Trophoblast cell (in vitro differentiated cells and primary cell): ENCODE measurements at regions not wholly inside any gene's neighbourhood (a gene's known extent, or its start where the extent isn't known, plus 50 kb on each side); places are given as distances from the start of the nearest gene placed in this dataset.

Experiments used
- DNase-seq, 2 donors: peaks; one replicate each; pipeline ENCODE4 v3.0.0-alpha.2; 2016
- H2AFZ ChIP-seq: 2 replicates; pipeline ENCODE4 v1.6.1; 2013; ENCODE audit warnings: low read length, moderate library complexity, mild to moderate bottlenecking; ENCODE audit not compliant: insufficient read depth, poor library complexity
- H2AK5ac ChIP-seq: 2 replicates; pipeline ENCODE4 v1.6.1; 2013; ENCODE audit warnings: mild to moderate bottlenecking, low read length
- H2BK120ac ChIP-seq: 2 replicates; pipeline ENCODE4 v1.6.1; 2013; ENCODE audit warnings: low read length, mild to moderate bottlenecking, moderate library complexity; ENCODE audit not compliant: insufficient read depth, poor library complexity
- H2BK12ac ChIP-seq: 2 replicates; pipeline ENCODE4 v1.6.1; 2013; ENCODE audit warnings: mild to moderate bottlenecking, low read length, moderate library complexity
- H2BK5ac ChIP-seq: 2 replicates; pipeline ENCODE4 v1.6.1; 2013; ENCODE audit warnings: low read length, low read depth, moderate library complexity, mild to moderate bottlenecking; ENCODE audit not compliant: poor library complexity
- H3K14ac ChIP-seq: 2 replicates; pipeline ENCODE4 v1.6.1; 2013; ENCODE audit warnings: mild to moderate bottlenecking, low read length
- H3K18ac ChIP-seq: 2 replicates; pipeline ENCODE4 v1.6.1; 2013; ENCODE audit warnings: mild to moderate bottlenecking, low read length
- H3K23ac ChIP-seq: 2 replicates; pipeline ENCODE4 v1.6.1; 2013; ENCODE audit warnings: low read length
- H3K27ac ChIP-seq: 2 replicates; pipeline ENCODE4 v1.5.1; 2013; ENCODE audit warnings: low read depth, mild to moderate bottlenecking, inconsistent platforms, low read length, moderate library complexity
- H3K27me3 ChIP-seq: 2 replicates; pipeline ENCODE4 v1.6.1; 2013; ENCODE audit warnings: inconsistent platforms, mild to moderate bottlenecking, low read length, moderate library complexity; ENCODE audit not compliant: insufficient read depth
- H3K36me3 ChIP-seq, 2 experiments: 1 replicate in 1 of 2; 2 replicates in 1 of 2; pipeline ENCODE4 v1.6.1; 2013; ENCODE audit warnings: low read length in 2 of 2, mild to moderate bottlenecking in 2 of 2, moderate library complexity in 1 of 2; ENCODE audit not compliant: insufficient read depth in 2 of 2, control insufficient read depth in 1 of 2
- H3K4ac ChIP-seq: 2 replicates; pipeline ENCODE4 v1.6.1; 2013; ENCODE audit warnings: low read depth, mild to moderate bottlenecking, low read length, moderate library complexity
- H3K4me1 ChIP-seq, 2 experiments: 1 replicate in 1 of 2; 2 replicates in 1 of 2; pipeline ENCODE4 v1.6.1; 2013; ENCODE audit warnings: low read length in 2 of 2, mild to moderate bottlenecking in 2 of 2, moderate library complexity in 1 of 2; ENCODE audit not compliant: insufficient read depth in 2 of 2, control insufficient read depth in 1 of 2
- H3K4me2 ChIP-seq: 2 replicates; pipeline ENCODE4 v1.6.1; 2013; ENCODE audit warnings: inconsistent platforms, mild to moderate bottlenecking, low read length, moderate library complexity
- H3K4me3 ChIP-seq: 2 replicates; pipeline ENCODE4 v1.5.1; 2013; ENCODE audit warnings: mild to moderate bottlenecking, low read depth, low read length, inconsistent platforms
- H3K79me1 ChIP-seq: one replicate; pipeline ENCODE4 v1.6.1; 2013; ENCODE audit warnings: low read length
- H3K79me2 ChIP-seq: 2 replicates; pipeline ENCODE4 v1.6.1; 2013; ENCODE audit warnings: low read length, mild to moderate bottlenecking; ENCODE audit not compliant: control insufficient read depth, insufficient read depth, poor library complexity
- H3K9ac ChIP-seq: 2 replicates; pipeline ENCODE4 v1.6.1; 2013; ENCODE audit warnings: mild to moderate bottlenecking, low read length
- H3K9me3 ChIP-seq: 2 replicates; pipeline ENCODE4 v1.6.1; 2013; ENCODE audit warnings: low read depth, mild to moderate bottlenecking, control low read depth, inconsistent platforms, low read length; ENCODE audit not compliant: insufficient read depth
- H4K12ac ChIP-seq: 2 replicates; pipeline ENCODE4 v1.6.1; 2013; ENCODE audit warnings: low read depth, mild to moderate bottlenecking, low read length, moderate library complexity
- H4K8ac ChIP-seq: 2 replicates; pipeline ENCODE4 v1.6.1; 2013; ENCODE audit warnings: low read depth, mild to moderate bottlenecking, low read length, moderate library complexity
- H4K91ac ChIP-seq: one replicate; pipeline ENCODE4 v1.6.1; 2013; ENCODE audit warnings: low read depth, mild to moderate bottlenecking, low read length, moderate library complexity
- WGBS: extraction: QIAGEN DNeasy Blood & Tissue Kit; methylation state at CpG from one replicate; pipeline ENCODE4 v1.1.7; 2013; ENCODE audit warnings: missing lambda C conversion rate; ENCODE audit not compliant: insufficient read length, insufficient coverage; ENCODE audit errors: extremely low coverage; 5-methylcytosine and 5-hydroxymethylcytosine counted together

DNA sequence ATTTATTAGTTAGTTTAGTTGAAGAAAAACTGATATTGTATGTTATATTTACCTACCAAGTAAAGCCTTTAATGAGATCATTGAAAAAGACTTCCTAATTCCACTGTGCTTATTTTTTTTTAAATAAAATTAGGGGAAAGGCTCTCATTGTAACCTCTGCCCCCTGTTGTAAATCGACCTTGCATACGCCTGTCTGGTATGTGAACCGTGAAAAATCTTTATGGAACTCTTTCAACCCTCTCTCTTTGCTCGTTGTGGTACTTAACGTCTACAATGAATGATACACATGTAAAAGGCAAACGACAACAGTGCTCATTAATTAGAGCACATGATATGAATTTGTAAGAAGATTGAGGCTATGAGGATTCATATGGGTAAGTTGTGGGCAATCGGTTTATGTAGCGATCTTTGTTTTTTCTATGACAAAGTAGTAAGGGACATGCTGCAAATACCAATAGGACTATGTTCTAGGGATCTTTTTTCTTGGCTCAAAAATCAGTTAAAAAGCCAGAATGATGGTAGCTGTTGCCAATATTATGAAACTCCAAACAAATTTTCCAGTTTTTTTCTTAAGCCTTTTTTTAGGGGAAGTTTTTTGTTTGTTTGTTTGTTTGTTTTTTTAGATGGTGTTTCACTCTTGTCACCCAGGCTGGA, 119.0 kb upstream of the MCHR2 start:
- no peak overlapping the region for H3K23ac ChIP-seq
- H2AK5ac ChIP-seq = no peak overlapping the region
- no peak overlapping the region for H4K12ac ChIP-seq
- H3K9me3 ChIP-seq = no peaks in the 10 kb centered on the region
- no peaks in the 10 kb centered on the region for H3K4me1 ChIP-seq
- no peak overlapping the region for H3K27ac ChIP-seq
- no peak overlapping the region for H2AFZ ChIP-seq
- no peak overlapping the region for H3K4me2 ChIP-seq
- H2BK120ac ChIP-seq = no peak overlapping the region
- H2BK5ac ChIP-seq = no peak overlapping the region
- no peaks in the 10 kb centered on the region for H3K36me3 ChIP-seq
- H3K9ac ChIP-seq = no peak overlapping the region
- no peak overlapping the region for H3K14ac ChIP-seq
- H3K18ac ChIP-seq = no peak overlapping the region
- WGBS = no CpG with 5 or more reads among the region's 8 CpGs
- H4K8ac ChIP-seq = no peak overlapping the region
- H4K91ac ChIP-seq = no peak overlapping the region
- H3K4ac ChIP-seq = no peak overlapping the region
- no peaks in the 10 kb centered on the region for H3K79me2 ChIP-seq
- no peaks in the 10 kb centered on the region for H3K79me1 ChIP-seq
- H3K4me3 ChIP-seq = no peak overlapping the region
- no peaks in the 10 kb centered on the region for H3K27me3 ChIP-seq
- no peak overlapping the region for H2BK12ac ChIP-seq
- DNase-seq = no peak

DNA sequence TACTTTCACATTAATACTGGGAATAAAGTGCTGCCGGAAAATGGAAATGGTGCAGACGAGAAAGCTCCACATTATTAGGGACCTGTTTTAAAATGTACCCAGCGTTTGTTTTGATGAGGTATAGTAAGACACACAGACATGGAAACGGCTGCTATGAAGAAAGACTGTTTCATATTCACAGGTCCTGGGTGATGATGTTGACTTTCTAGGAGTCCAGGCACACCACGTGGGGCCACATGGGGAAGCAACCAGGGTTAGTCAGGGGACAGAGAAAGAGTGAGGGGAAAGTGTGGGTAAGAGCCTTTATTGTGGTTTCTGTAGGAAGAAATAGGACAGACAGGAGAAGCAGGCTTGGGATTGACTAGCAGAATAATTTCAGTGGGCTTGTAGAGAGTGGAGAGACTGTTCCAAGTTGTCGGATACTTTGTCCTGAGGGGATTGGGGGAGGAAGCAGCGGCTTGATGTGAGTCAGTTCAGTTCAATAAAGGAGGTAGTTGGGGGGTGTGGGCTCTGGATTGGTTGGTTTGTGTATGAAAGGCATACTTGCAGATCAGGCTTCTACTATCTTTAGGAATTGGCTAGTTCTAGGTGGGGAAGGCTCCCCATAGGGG, 112.0 kb upstream of the MCHR2 start:
- Histone ChIP-seq H3K14ac (no peak overlapping the region), H3K4me2 (no peak overlapping the region), H3K18ac (no peak overlapping the region), H4K8ac (no peak overlapping the region), H3K79me1 (no peaks in the 10 kb centered on the region), H3K4me1 (peaks cover 0 to 3% of the 10 kb centered on the region in 2 experiments), H3K36me3 (no peaks in the 10 kb centered on the region), H3K4ac (no peak overlapping the region), H3K4me3 (no peak overlapping the region), H3K23ac (no peak overlapping the region), H3K27me3 (no peaks in the 10 kb centered on the region), H2BK120ac (no peak overlapping the region), H2BK5ac (no peak overlapping the region), H2AK5ac (no peak overlapping the region), H2AFZ (no peak overlapping the region), H3K9ac (no peak overlapping the region), H4K91ac (no peak overlapping the region), H2BK12ac (no peak overlapping the region), H4K12ac (no peak overlapping the region), H3K9me3 (no peaks in the 10 kb centered on the region), H3K79me2 (no peaks in the 10 kb centered on the region), H3K27ac (no peak overlapping the region)
- DNase-seq = no peak
- WGBS = no CpG with 5 or more reads among the region's 7 CpGs

DNA sequence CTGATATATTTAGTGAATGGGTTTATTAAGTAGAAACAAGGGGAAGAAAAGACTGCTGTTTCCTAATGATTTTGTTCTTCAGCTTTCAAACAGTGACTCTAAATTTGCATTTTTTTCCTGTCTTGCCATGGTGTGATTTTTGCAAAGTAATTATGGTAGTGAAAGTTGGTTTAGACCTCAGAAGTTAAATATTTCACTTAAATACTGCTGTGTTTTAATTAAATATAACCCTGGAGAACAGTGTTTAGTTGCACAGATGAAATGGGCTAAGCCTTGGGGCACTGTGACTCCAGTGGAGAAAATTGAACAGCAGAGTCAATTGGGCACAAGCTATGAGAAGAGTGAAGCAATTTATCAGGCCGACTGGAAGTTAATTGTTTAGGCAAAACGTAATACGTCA, 111.1 kb upstream of the MCHR2 start:
- Histone ChIP-seq H3K4me2 (no peak overlapping the region), H2BK120ac (no peak overlapping the region), H3K79me1 (no peaks in the 10 kb centered on the region), H4K8ac (no peak overlapping the region), H3K18ac (no peak overlapping the region), H3K23ac (no peak overlapping the region), H3K4me3 (no peak overlapping the region), H3K27ac (no peak overlapping the region), H3K14ac (no peak overlapping the region), H3K27me3 (no peaks in the 10 kb centered on the region), H3K4ac (no peak overlapping the region), H2AFZ (no peak overlapping the region), H2AK5ac (no peak overlapping the region), H4K91ac (no peak overlapping the region), H3K9me3 (no peaks in the 10 kb centered on the region), H2BK5ac (no peak overlapping the region), H3K9ac (no peak overlapping the region), H2BK12ac (no peak overlapping the region), H3K36me3 (no peaks in the 10 kb centered on the region), H4K12ac (no peak overlapping the region), H3K4me1 (peaks cover 0 to 3% of the 10 kb centered on the region in 2 experiments), H3K79me2 (no peaks in the 10 kb centered on the region)
- no CpG with 5 or more reads among the region's 3 CpGs for WGBS
- DNase-seq = no peak

DNA sequence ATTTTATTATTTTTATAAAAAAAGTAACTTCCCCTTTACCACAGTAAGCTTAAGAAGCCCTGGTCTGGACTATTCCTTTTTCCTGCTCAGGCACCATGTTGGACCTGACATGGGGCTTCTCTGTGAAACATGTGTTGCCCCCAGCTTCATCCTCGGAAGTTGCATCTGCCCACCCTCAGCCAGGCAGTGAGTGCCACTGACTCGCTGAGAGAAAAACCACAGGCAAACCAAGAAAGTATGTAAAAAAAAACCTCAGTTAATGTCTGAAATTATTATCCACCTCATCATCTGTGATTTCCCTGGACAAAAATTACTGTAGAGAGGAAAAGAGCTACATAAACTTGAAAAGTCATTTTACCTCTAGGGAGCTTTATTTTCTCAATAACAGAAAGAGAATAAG, 109.9 kb upstream of the MCHR2 start:
- Histone ChIP-seq H3K9ac (no peak overlapping the region), H3K9me3 (no peaks in the 10 kb centered on the region), H3K4me3 (no peak overlapping the region), H2AK5ac (no peak overlapping the region), H2BK120ac (no peak overlapping the region), H3K23ac (no peak overlapping the region), H3K79me1 (no peaks in the 10 kb centered on the region), H2AFZ (no peak overlapping the region), H2BK12ac (no peak overlapping the region), H3K36me3 (no peaks in the 10 kb centered on the region), H2BK5ac (no peak overlapping the region), H4K91ac (no peak overlapping the region), H4K12ac (no peak overlapping the region), H3K27ac (no peak overlapping the region), H4K8ac (peak overlapping the region; percentile 38), H3K14ac (no peak overlapping the region), H3K18ac (no peak overlapping the region), H3K79me2 (no peaks in the 10 kb centered on the region), H3K4me2 (no peak overlapping the region), H3K27me3 (no peaks in the 10 kb centered on the region), H3K4ac (no peak overlapping the region), H3K4me1 (peaks cover 0 to 3% of the 10 kb centered on the region in 2 experiments)
- WGBS = no CpG with 5 or more reads among the region's 2 CpGs
- no peak for DNase-seq
